Choroid plexus epithelial cell (primary cell): ENCODE measurements at regions not wholly inside any gene's neighbourhood (a gene's known extent, or its start where the extent isn't known, plus 50 kb on each side); places are given as distances from the start of the nearest gene placed in this dataset.

Experiments used
- DNase-seq: peaks from one replicate; pipeline ENCODE4 v3.0.0-alpha.2; 2010; ENCODE audit warnings: low read depth
- H3K4me3 ChIP-seq: 2 replicates; pipeline ENCODE4 v1.5.1; 2011; ENCODE audit warnings: low read depth, mild to moderate bottlenecking, control low read depth, low read length, moderate library complexity
- TF ChIP-seq, protein P1 (sequence below): conservative IDR thresholded peaks from 2 replicates; pipeline ENCODE4 v1.5.1; 2011; ENCODE audit warnings: low read depth, mild to moderate bottlenecking, control low read depth, inconsistent platforms, low read length, moderate library complexity

GRCh38 chr2:58634653-58635370 is 393.7 kb upstream of the FANCL start:
- DNase-seq: peak; percentile 55
- TF ChIP-seq, protein P1, sequence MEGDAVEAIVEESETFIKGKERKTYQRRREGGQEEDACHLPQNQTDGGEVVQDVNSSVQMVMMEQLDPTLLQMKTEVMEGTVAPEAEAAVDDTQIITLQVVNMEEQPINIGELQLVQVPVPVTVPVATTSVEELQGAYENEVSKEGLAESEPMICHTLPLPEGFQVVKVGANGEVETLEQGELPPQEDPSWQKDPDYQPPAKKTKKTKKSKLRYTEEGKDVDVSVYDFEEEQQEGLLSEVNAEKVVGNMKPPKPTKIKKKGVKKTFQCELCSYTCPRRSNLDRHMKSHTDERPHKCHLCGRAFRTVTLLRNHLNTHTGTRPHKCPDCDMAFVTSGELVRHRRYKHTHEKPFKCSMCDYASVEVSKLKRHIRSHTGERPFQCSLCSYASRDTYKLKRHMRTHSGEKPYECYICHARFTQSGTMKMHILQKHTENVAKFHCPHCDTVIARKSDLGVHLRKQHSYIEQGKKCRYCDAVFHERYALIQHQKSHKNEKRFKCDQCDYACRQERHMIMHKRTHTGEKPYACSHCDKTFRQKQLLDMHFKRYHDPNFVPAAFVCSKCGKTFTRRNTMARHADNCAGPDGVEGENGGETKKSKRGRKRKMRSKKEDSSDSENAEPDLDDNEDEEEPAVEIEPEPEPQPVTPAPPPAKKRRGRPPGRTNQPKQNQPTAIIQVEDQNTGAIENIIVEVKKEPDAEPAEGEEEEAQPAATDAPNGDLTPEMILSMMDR: no peak

DNA sequence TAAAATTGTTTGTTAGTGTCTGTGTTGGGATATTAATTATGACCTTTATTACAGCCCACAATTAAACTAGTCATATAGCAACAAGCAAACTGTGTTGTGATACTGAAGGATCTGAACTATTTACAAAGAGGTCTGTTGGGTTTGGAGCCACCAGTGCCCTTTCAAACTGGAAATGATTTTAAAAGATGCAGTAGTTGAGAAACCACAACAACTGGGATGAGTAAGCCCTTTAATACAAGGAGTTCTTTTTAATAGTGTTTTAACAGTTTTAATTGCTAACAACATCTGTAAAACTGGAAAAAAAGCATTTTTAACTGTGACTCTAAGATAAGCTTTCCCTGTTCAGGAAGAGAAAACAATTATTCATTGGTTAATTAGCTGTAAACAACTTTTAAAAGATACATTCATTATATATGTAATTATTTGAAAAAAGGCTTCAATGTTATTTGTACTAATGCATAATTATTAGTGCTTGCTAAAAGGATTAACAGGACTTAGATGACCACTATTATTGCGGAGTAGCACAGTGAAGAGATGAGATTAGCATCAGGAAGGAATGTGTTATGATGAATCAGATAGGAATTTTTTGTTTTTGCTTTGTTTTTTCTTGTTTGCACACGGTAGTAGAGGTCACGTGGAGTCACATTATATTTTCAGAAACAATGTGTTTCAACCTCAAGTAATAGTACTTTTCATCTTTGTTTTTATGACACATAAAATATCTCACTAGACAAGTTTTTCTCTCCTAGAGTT is 392.7 kb upstream of the FANCL start:
- H3K4me3 ChIP-seq: no peak overlapping the region
- TF ChIP-seq, protein P1: no peak
- DNase-seq: peak; percentile 88

More at GRCh38 chr2:58634653-58635370, 393.7 kb upstream of the FANCL start:
- no peak overlapping the region for H3K4me3 ChIP-seq

DNA sequence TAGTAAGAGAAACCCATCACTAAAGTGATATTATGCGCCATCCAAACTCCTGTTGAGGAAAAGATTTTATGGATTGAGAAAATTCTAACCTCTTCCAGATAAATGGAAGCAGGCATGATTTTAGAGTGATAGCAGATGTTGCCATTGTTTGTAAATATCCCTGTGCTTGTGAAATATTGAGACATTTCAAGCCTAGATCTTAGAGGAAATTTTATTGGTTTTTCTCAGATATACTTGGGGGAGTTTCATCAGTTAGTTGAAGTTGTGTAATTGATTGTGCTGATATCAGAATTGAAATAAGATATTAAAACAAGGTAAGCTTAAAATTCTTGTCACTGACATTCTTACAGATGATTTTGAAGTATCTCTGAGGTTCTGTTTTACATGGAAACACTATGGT is 390.9 kb upstream of the FANCL start:
- TF ChIP-seq, protein P1: no peak
- H3K4me3 ChIP-seq: no peak overlapping the region
- DNase-seq: no peak

- H3K4me3 ChIP-seq: no peak overlapping the region
- TF ChIP-seq, protein P1: no peak
- peak; percentile 23 for DNase-seq
Measured at GRCh38 chr2:58629545-58630119, 388.5 kb upstream of the FANCL start.

DNA sequence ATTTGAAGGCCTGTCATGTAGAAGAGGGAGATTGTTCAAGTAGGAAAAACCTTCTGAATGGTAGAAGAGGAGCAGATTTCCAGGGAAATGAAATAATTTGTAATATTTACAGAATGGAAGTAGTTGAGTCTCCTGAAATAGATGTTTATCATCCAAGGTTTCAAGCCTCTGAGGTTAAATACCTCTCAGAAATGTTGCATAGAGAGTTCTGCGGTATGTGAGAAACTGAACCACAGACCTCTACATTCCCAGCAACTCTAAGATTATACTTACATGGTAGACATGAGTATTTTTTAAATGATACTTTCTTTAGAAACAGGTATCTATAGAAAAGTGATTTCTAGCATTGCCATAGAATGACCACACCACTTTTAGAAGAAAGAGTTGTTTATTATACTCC is 379.8 kb upstream of the FANCL start:
- TF ChIP-seq, protein P1: no peak
- peak; percentile 84 for DNase-seq
- H3K4me3 ChIP-seq: no peak overlapping the region

- no peak overlapping the region for H3K4me3 ChIP-seq
- TF ChIP-seq, protein P1: no peak
- DNase-seq: peak; percentile 60
Measured at GRCh38 chr2:58620093-58620492, 379.0 kb upstream of the FANCL start.
